ENCODE measurements at regions not wholly inside any gene's neighbourhood (a gene's known extent, or its start where the extent isn't known, plus 50 kb on each side); places are given as distances from the start of the nearest gene placed in this dataset.
A peak's percentile ranks its signal among the peaks of the same experiment; 100 is the strongest.
"Not testable (repeated sequence)": the region's sequence is repeated elsewhere in the genome, so short reads cannot be mapped to it uniquely, and the experiment has no call there.

DNA sequence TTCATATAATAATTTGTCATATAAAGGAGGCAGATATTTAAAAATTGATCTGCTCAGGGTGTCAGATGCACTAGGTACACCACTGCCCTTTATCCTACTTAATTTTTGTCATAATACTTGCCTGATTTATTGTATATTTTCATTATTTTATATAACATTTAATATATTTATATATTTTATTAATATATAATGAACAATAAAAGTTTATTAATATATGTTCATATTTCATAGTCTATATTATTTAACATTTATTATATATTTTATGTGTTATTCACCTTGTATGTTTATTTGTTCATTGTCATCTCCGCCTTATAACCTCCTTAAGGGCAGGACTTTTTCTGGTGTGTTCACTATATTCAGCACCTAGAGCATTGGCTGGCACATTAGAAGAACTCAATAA lies 232.4 kb upstream of the AMIGO2 start:
- peaks cover 15% of the 10 kb centered on the region for H3K4me1 Mint-ChIP-seq (ENCODE audit: low read depth)
- no peak overlapping the region for H3K27ac Mint-ChIP-seq
- no peak overlapping the region for H3K4me3 Mint-ChIP-seq (ENCODE audit: low read depth)
- DNase-seq (ENCODE audit: low spot score, unreplicated experiment): no peak
- H3K36me3 Mint-ChIP-seq (ENCODE audit: insufficient read depth): no peaks in the 10 kb centered on the region
- peaks cover 8% of the 10 kb centered on the region for H3K9me3 Mint-ChIP-seq (ENCODE audit: low read depth)
- TF ChIP-seq, protein P1, sequence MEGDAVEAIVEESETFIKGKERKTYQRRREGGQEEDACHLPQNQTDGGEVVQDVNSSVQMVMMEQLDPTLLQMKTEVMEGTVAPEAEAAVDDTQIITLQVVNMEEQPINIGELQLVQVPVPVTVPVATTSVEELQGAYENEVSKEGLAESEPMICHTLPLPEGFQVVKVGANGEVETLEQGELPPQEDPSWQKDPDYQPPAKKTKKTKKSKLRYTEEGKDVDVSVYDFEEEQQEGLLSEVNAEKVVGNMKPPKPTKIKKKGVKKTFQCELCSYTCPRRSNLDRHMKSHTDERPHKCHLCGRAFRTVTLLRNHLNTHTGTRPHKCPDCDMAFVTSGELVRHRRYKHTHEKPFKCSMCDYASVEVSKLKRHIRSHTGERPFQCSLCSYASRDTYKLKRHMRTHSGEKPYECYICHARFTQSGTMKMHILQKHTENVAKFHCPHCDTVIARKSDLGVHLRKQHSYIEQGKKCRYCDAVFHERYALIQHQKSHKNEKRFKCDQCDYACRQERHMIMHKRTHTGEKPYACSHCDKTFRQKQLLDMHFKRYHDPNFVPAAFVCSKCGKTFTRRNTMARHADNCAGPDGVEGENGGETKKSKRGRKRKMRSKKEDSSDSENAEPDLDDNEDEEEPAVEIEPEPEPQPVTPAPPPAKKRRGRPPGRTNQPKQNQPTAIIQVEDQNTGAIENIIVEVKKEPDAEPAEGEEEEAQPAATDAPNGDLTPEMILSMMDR (IDR thresholded peaks at IDR 0.05; ENCODE audit: unreplicated experiment): no peak
- H3K27me3 Mint-ChIP-seq: no peaks in the 10 kb centered on the region

DNA sequence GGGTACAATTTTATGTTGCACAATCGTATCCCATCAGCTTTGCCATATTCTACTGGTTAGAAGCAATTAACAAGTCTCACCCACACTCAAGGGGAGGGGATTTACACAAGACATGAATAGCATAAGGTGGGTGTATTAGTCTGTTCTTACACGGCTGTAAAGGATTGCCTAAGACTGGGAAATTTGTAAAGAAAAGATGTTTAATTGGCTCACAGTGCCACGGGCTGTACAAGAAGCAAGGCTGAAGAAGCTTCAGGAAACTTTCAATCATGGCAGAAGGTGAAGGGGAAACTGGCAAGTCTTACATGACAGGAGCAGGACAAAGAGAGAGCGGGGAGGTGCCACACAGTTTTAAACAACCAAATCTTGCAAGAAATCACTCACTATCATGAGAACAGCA lies 231.8 kb upstream of the AMIGO2 start:
- H3K27ac Mint-ChIP-seq: no peak overlapping the region
- H3K4me3 Mint-ChIP-seq (ENCODE audit: low read depth): no peak overlapping the region
- H3K4me1 Mint-ChIP-seq (ENCODE audit: low read depth): peaks cover 13% of the 10 kb centered on the region
- H3K9me3 Mint-ChIP-seq (ENCODE audit: low read depth): peaks cover 10% of the 10 kb centered on the region
- DNase-seq (ENCODE audit: low spot score, unreplicated experiment): no peak
- no peaks in the 10 kb centered on the region for H3K36me3 Mint-ChIP-seq (ENCODE audit: insufficient read depth)
- no peaks in the 10 kb centered on the region for H3K27me3 Mint-ChIP-seq
- TF ChIP-seq, protein P1 (IDR thresholded peaks at IDR 0.05; ENCODE audit: unreplicated experiment): no peak

GRCh38 chr12:47311010-47311409 lies 231.3 kb upstream of the AMIGO2 start:
- TF ChIP-seq, protein P1 (IDR thresholded peaks at IDR 0.05; ENCODE audit: unreplicated experiment): no peak
- Mint-ChIP-seq H3K36me3 (ENCODE audit: insufficient read depth) (no peaks in the 10 kb centered on the region), H3K4me3 (ENCODE audit: low read depth) (no peak overlapping the region), H3K4me1 (ENCODE audit: low read depth) (peaks cover 13% of the 10 kb centered on the region), H3K27ac (no peak overlapping the region), H3K27me3 (no peaks in the 10 kb centered on the region), H3K9me3 (ENCODE audit: low read depth) (peaks cover 10% of the 10 kb centered on the region)
- no peak for DNase-seq (ENCODE audit: low spot score, unreplicated experiment)

- Mint-ChIP-seq H3K4me3 (ENCODE audit: low read depth) (no peak overlapping the region), H3K4me1 (ENCODE audit: low read depth) (peaks cover 13% of the 10 kb centered on the region), H3K9me3 (ENCODE audit: low read depth) (peaks cover 10% of the 10 kb centered on the region), H3K36me3 (ENCODE audit: insufficient read depth) (no peaks in the 10 kb centered on the region), H3K27ac (no peak overlapping the region), H3K27me3 (no peaks in the 10 kb centered on the region)
- DNase-seq (ENCODE audit: low spot score, unreplicated experiment): no peak
- TF ChIP-seq, protein P1 (IDR thresholded peaks at IDR 0.05; ENCODE audit: unreplicated experiment): no peak
Measured at GRCh38 chr12:47308672-47309071, 228.9 kb upstream of the AMIGO2 start.

DNA sequence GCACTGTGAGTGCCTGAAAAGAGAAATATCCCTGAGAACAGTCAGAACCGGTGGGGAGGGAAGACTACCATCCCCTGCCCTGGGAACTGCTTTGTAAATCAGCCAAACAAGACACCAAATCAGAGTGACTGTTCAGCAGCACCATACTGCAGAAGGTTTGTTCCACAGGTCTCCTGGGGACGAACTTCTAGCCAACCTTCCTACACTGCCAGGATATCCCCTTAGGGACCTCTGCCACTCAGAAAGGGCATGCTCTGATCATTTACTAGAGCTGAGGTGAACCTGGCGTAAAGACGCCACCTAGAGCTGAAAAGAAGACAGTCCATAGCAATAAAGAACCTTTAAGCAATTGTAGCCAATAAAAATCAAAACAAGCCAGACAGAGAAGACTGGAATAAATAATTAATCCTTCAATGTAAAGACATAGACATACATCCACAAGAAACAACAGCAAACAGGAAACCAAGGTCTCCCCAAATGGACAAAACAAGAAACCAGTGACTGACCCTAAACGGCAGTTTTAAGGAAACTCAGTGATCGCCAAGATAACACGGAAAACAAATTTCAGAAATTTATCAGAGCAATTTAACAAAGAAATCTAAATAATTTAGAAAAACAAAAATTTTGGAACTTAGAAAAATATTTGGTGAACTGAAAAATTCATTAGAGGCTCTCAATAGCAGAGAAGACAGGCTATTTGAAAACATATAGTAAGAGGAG lies 228.1 kb upstream of the AMIGO2 start:
- no peak overlapping the region for H3K27ac Mint-ChIP-seq
- H3K4me3 Mint-ChIP-seq (ENCODE audit: low read depth): no peak overlapping the region
- DNase-seq (ENCODE audit: low spot score, unreplicated experiment): no peak
- no peaks in the 10 kb centered on the region for H3K36me3 Mint-ChIP-seq (ENCODE audit: insufficient read depth)
- peaks cover 10% of the 10 kb centered on the region for H3K9me3 Mint-ChIP-seq (ENCODE audit: low read depth)
- TF ChIP-seq, protein P1 (IDR thresholded peaks at IDR 0.05; ENCODE audit: unreplicated experiment): peak; percentile 67
- H3K27me3 Mint-ChIP-seq: no peaks in the 10 kb centered on the region
- H3K4me1 Mint-ChIP-seq (ENCODE audit: low read depth): peaks cover 5% of the 10 kb centered on the region

DNA sequence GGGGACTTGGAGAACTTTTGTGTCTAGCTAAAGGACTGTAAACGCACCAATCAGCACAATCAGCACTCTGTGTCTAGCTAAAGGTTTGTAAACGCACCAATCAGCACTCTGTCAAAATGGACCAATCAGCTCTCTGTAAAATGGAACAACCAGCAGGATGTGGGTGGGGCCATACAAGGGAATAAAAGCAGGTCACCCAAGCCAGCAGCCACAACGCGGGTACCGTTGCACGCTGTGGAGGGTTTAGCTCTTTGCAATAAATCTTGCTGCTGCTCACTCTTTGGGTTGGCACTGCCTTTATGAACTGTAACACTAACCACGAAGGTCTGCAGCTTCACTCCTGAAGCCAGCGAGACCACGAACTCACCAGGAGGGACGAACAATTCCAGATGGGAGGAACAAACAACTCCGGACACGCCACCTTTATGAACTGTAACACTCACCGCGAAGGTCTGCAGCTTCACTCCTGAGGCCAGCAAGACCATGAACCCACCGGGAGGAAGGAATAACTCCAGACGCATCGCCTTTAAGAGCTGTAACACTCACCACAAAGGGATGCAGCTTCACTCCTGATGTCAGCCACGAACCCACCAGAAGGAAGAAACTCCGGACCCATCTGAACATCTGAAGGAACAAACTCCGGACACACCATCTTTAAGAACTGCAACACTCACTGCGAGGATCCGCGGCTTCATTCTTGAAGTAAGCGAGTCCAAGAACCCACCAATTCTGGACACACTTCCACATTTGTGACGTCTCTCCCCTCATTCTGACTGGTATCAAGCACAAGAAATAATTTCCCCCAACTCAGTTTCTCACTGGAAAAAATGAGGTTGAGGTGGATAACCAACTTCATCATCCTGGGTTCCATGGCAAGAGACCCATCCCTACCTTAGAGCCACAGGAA lies 227.3 kb upstream of the AMIGO2 start:
- H3K27me3 Mint-ChIP-seq; DNase-seq (ENCODE audit: low spot score, unreplicated experiment); H3K4me3 Mint-ChIP-seq (ENCODE audit: low read depth); H3K27ac Mint-ChIP-seq; H3K36me3 Mint-ChIP-seq (ENCODE audit: insufficient read depth); H3K4me1 Mint-ChIP-seq (ENCODE audit: low read depth): not testable (repeated sequence)
- peaks cover 10% of the 10 kb centered on the region for H3K9me3 Mint-ChIP-seq (ENCODE audit: low read depth)
